Endothelial cell of umbilical vein (primary cell): ENCODE measurements at regions not wholly inside any gene's neighbourhood (a gene's known extent, or its start where the extent isn't known, plus 50 kb on each side); places are given as distances from the start of the nearest gene placed in this dataset.

Experiments used
- BruUV-seq: library from RNA; stranded (reverse); fragments of 400-500 nt; replicated peaks from 2 replicates; lab custom pipeline; 2021; lab: Mats Ljungman, UMichigan
- CTCF ChIA-PET: fragments of 300-600, 350-600 bp; sonication (Branson Sonifier 250); formaldehyde crosslinking; loops from one replicate; lab custom pipeline; 2021; ENCODE audit warnings: antibody characterized with exemption, inconsistent platforms; lab: Charles Lee
- POLR2A ChIA-PET: fragments of 300-600, 350-600 bp; sonication (Branson Sonifier 250); formaldehyde crosslinking; loops from one replicate; lab custom pipeline; 2021; ENCODE audit warnings: antibody characterized with exemption, inconsistent platforms; lab: Charles Lee
- DNase-seq: peaks from one replicate; pipeline ENCODE4 v3.0.0-alpha.2; 2011; ENCODE audit warnings: low read depth, low spot score
- FAIRE-seq: peaks from 2 replicates; lab custom pipeline; 2011; peaks lifted over from hg19 to GRCh38; lab: Jason Lieb, UNC
- H2AFZ ChIP-seq: 2 replicates; pipeline ENCODE4 v1.6.0; 2012; ENCODE audit warnings: low read depth, low read length, control low read depth, inconsistent platforms
- H3K27ac ChIP-seq: 2 replicates; pipeline ENCODE4 v1.5.1; 2011; ENCODE audit warnings: low read depth, mild to moderate bottlenecking, control low read depth, low read length, moderate library complexity; ENCODE audit not compliant: insufficient read depth
- H3K27me3 ChIP-seq, 2 experiments: 2 replicates each; pipeline versions ENCODE4 v1.6.0 to v1.6.1; 2011; ENCODE audit warnings: low read length in 2 of 2, mixed read lengths in 1 of 2; ENCODE audit not compliant: control insufficient read depth in 2 of 2, insufficient read depth in 2 of 2
- H3K36me3 ChIP-seq, 2 experiments: 2 replicates in 1 of 2; 3 replicates in 1 of 2; pipeline ENCODE4 v1.5.1; 2011; ENCODE audit warnings: low read length in 2 of 2, mild to moderate bottlenecking in 1 of 2, moderate library complexity in 1 of 2; ENCODE audit not compliant: control insufficient read depth in 2 of 2, insufficient read depth in 2 of 2; ENCODE audit errors: extremely low read depth in 1 of 2
- H3K4me1 ChIP-seq: 3 replicates; pipeline ENCODE4 v1.5.1; 2011; ENCODE audit warnings: mild to moderate bottlenecking, low read length; ENCODE audit not compliant: control insufficient read depth, insufficient read depth; ENCODE audit errors: extremely low read depth
- H3K4me2 ChIP-seq: 2 replicates; pipeline ENCODE4 v1.6.1; 2011; ENCODE audit warnings: low read length, control low read depth, mixed read lengths; ENCODE audit not compliant: insufficient read depth
- H3K4me3 ChIP-seq, 3 experiments: fragments of 200-600 bp in 1 of 3; sonication (generic), shearing (Covaris generic) in 1 of 3; replicated peaks in 1 of 3; 2 replicates each; pipeline ENCODE4 v1.5.1; 2011 to 2016; ENCODE audit warnings: control low read depth in 3 of 3, low read length in 3 of 3, mild to moderate bottlenecking in 2 of 3, inconsistent platforms in 1 of 3, low read depth in 1 of 3, moderate library complexity in 1 of 3; ENCODE audit not compliant: insufficient read depth in 1 of 3
- H3K79me2 ChIP-seq: 2 replicates; pipeline ENCODE4 v1.6.0; 2012; ENCODE audit warnings: low read length, inconsistent platforms; ENCODE audit not compliant: control insufficient read depth, insufficient read depth
- H3K9ac ChIP-seq: replicated peaks from 2 replicates; pipeline ENCODE3; 2011; ENCODE audit warnings: low read length, control low read depth; ENCODE audit not compliant: insufficient read depth; ENCODE audit errors: extremely low read depth
- H3K9me1 ChIP-seq: replicated peaks from 3 replicates; pipeline ENCODE4 v1.6.0; 2011; ENCODE audit warnings: mild to moderate bottlenecking, low read length; ENCODE audit not compliant: control insufficient read depth, insufficient read depth; ENCODE audit errors: extremely low read depth
- H3K9me3 ChIP-seq: replicated peaks from 2 replicates; pipeline ENCODE4 v1.5.1; 2012; ENCODE audit warnings: low read length, inconsistent platforms; ENCODE audit not compliant: control insufficient read depth, insufficient read depth
- H4K20me1 ChIP-seq: replicated peaks from 2 replicates; pipeline ENCODE3; 2011; ENCODE audit warnings: mild to moderate bottlenecking, low read length; ENCODE audit not compliant: control insufficient read depth, insufficient read depth; ENCODE audit errors: extremely low read depth
- EZH2 ChIP-seq: IDR thresholded peaks from 2 replicates; pipeline ENCODE4 v1.6.1; 2012; ENCODE audit warnings: borderline replicate concordance, low read depth, mild to moderate bottlenecking, moderate library complexity, low read length, inconsistent platforms; ENCODE audit not compliant: severe bottlenecking
- FOS ChIP-seq: IDR thresholded peaks from 2 replicates; pipeline ENCODE4 v1.6.1; 2011; ENCODE audit warnings: mild to moderate bottlenecking, low read length, moderate library complexity, borderline replicate concordance; ENCODE audit not compliant: insufficient read depth
- GATA2 ChIP-seq: IDR thresholded peaks from 2 replicates; pipeline ENCODE4 v1.7.0; 2011; ENCODE audit warnings: low read depth, mild to moderate bottlenecking, moderate library complexity, mixed read lengths, low read length; ENCODE audit not compliant: insufficient read length, insufficient read depth
- JUN ChIP-seq: IDR thresholded peaks from 2 replicates; pipeline ENCODE4 v1.6.1; 2011; ENCODE audit warnings: borderline replicate concordance, low read depth; ENCODE audit not compliant: insufficient read length, insufficient read depth
- MAX ChIP-seq: IDR thresholded peaks from 2 replicates; pipeline ENCODE4 v1.6.1; 2011; ENCODE audit not compliant: insufficient read depth, insufficient read length
- MYC ChIP-seq: IDR thresholded peaks from one replicate; pipeline ENCODE4 v1.6.1; 2011; ENCODE audit warnings: mild to moderate bottlenecking, low read depth, low read length
- POLR2A ChIP-seq: IDR thresholded peaks from 2 replicates; pipeline ENCODE4 v1.6.1; 2012; ENCODE audit warnings: low read depth, mild to moderate bottlenecking, control low read depth, low read length
- POLR2AphosphoS5 ChIP-seq: IDR thresholded peaks from 2 replicates; pipeline ENCODE4 v1.6.1; 2012; ENCODE audit warnings: low read depth, mild to moderate bottlenecking, control low read depth, low read length, moderate library complexity; ENCODE audit not compliant: insufficient read depth
- dilution Hi-C: fragments of 300-500 bp; cut with MboI; formaldehyde crosslinking; loops from one replicate; pipeline ENCODE4 v1.15.0; 2019; ENCODE audit warnings: low sequenced_read_pairs; ENCODE audit not compliant: extremely low pct_ligation_motif_present
- intact Hi-C: fragments of 100-400 bp; cut with micrococcal nuclease; formaldehyde crosslinking; loops from one replicate; pipeline ENCODE4 v1.10.0; 2022
- TF ChIP-seq, protein P1 (sequence below), 2 donors: IDR thresholded peaks; 1 replicate in 1 of 2; 2 replicates in 1 of 2; pipeline ENCODE4 v1.5.1; 2011; ENCODE audit warnings: low read length in 2 of 2, mild to moderate bottlenecking in 2 of 2, moderate library complexity in 2 of 2, control low read depth in 1 of 2, inconsistent platforms in 1 of 2, low read depth in 1 of 2; ENCODE audit not compliant: insufficient read depth in 1 of 2; ENCODE audit errors: extremely low read depth in 1 of 2

DNA sequence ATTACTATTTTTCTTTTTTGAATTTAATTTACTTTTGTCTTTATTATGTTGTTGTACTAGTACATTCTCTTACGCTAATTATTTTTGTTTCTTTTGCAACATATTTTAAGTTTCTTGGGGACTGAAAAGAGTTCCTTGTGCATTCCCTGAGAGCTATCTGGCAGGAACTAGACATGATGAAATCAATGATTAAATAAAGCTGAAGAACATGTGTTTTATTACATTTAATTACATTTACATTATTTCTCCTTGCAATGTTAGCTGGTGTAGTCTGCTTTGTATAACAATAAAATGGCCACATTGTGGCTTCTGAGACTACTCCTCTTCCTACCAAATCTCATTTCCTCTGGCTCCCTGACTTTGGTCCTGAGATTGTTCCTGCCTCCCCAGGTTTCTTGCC, 244.9 kb downstream of the NDFIP2 start:
- BruUV-seq, result no TSS peak
- dilution Hi-C loops, result no loop called here
- intact Hi-C loops, result loop anchor here (1.0 to 2.0 kb wide), 2 partner anchors 41 to 49 kb away; no protein-coding TSS in a partner anchor
- CTCF ChIA-PET, result no interaction called here
- peaks cover 3% of the 10 kb centered on the region for H3K4me1 ChIP-seq
- no peak overlapping the region for H3K4me3 ChIP-seq
- H3K27me3 ChIP-seq, result no peaks in the 10 kb centered on the region
- no peaks in the 10 kb centered on the region for H3K9me3 ChIP-seq
- H3K27ac ChIP-seq, result no peak overlapping the region
- POLR2A ChIA-PET, result no interaction called here
- no peak overlapping the region for H3K4me2 ChIP-seq
- no peak overlapping the region for H2AFZ ChIP-seq
- DNase-seq (no peak), FAIRE-seq (no peak)
- TF ChIP-seq MYC (no peak), FOS (no peak), MAX (no peak), EZH2 (no peak), POLR2AphosphoS5 (no peak), JUN (no peak), GATA2 (no peak), POLR2A (no peak)
- TF ChIP-seq, protein P1, sequence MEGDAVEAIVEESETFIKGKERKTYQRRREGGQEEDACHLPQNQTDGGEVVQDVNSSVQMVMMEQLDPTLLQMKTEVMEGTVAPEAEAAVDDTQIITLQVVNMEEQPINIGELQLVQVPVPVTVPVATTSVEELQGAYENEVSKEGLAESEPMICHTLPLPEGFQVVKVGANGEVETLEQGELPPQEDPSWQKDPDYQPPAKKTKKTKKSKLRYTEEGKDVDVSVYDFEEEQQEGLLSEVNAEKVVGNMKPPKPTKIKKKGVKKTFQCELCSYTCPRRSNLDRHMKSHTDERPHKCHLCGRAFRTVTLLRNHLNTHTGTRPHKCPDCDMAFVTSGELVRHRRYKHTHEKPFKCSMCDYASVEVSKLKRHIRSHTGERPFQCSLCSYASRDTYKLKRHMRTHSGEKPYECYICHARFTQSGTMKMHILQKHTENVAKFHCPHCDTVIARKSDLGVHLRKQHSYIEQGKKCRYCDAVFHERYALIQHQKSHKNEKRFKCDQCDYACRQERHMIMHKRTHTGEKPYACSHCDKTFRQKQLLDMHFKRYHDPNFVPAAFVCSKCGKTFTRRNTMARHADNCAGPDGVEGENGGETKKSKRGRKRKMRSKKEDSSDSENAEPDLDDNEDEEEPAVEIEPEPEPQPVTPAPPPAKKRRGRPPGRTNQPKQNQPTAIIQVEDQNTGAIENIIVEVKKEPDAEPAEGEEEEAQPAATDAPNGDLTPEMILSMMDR (IDR thresholded peaks at IDR 0.05; ENCODE audit: extremely low read depth in 1 of 2, insufficient read depth in 1 of 2, low read depth in 1 of 2, low read length in 2 of 2), result no peak
- no peaks in the 10 kb centered on the region for H3K79me2 ChIP-seq
- H3K36me3 ChIP-seq, result no peaks in the 10 kb centered on the region
- no peak overlapping the region for H3K9ac ChIP-seq
- H3K9me1 ChIP-seq, result no peaks in the 10 kb centered on the region
- no peaks in the 10 kb centered on the region for H4K20me1 ChIP-seq
